Gastroesophageal sphincter (tissue), 4 donors: ENCODE measurements at regions not wholly inside any gene's neighbourhood (a gene's known extent, or its start where the extent isn't known, plus 50 kb on each side); places are given as distances from the start of the nearest gene placed in this dataset.

ENCODE experiments used
- ATAC-seq: fragments of 150-250 bp; one replicate; pipeline ENCODE4 v1.9.1; 2016; ENCODE audit warnings: mild to moderate bottlenecking, moderate library complexity
- H3K27ac ChIP-seq, 4 donors: fragments of 200-600 bp; sonication (generic) in 3 of 4; 1 replicate in 3 of 4; 2 replicates in 1 of 4; pipeline ENCODE4 v1.5.1; 2016 to 2019
- H3K27me3 ChIP-seq: fragments of 200-600 bp; sonication (generic); one replicate; pipeline ENCODE4 v1.5.1; 2019
- H3K36me3 ChIP-seq, 2 donors: fragments of 200-600 bp; sonication (generic); one replicate each; pipeline ENCODE4 v1.5.1; 2019; ENCODE audit warnings: control low read depth in 1 of 2
- H3K4me1 ChIP-seq, 3 donors: fragments of 200-600 bp; sonication (generic); 1 replicate in 2 of 3; 2 replicates in 1 of 3; pipeline ENCODE4 v1.5.1; 2016 to 2019; ENCODE audit warnings: control low read depth in 2 of 3
- H3K4me3 ChIP-seq, 2 donors: fragments of 200-600 bp; sonication (generic); one replicate each; pipeline ENCODE4 v1.5.1; 2019; ENCODE audit warnings: mild to moderate bottlenecking in 1 of 2, moderate library complexity in 1 of 2
- H3K9me3 ChIP-seq, 3 donors: fragments of 200-600 bp; sonication (generic); one replicate each; pipeline ENCODE4 v1.5.1; 2017 to 2019; ENCODE audit warnings: control low read depth in 2 of 3
- EP300 ChIP-seq: sonication (generic); formaldehyde crosslinking; IDR thresholded peaks from one replicate; pipeline ENCODE4 v1.6.1; 2017; ENCODE audit warnings: antibody characterized with exemption, mild to moderate bottlenecking
- POLR2A ChIP-seq, 2 donors: fragments of 450-650 bp; IDR thresholded peaks; one replicate each; pipeline ENCODE4 v1.6.1; 2017; ENCODE audit warnings: antibody characterized with exemption in 2 of 2, mild to moderate bottlenecking in 2 of 2, moderate library complexity in 1 of 2
- POLR2AphosphoS5 ChIP-seq: sonication (generic); formaldehyde crosslinking; IDR thresholded peaks from one replicate; pipeline ENCODE4 v1.6.1; 2017; ENCODE audit warnings: antibody characterized with exemption
- WGBS, 2 donors: methylation state at CpG; one replicate each; pipeline ENCODE4 v1.1.5; 2018; ENCODE audit warnings: low coverage in 1 of 2; 5-methylcytosine and 5-hydroxymethylcytosine counted together
- TF ChIP-seq, protein P1 (sequence below), 4 experiments: fragments of 200-600 bp in 2 of 4; fragments of 450-650 bp in 2 of 4; sonication (generic) in 1 of 4; IDR thresholded peaks; one replicate each; pipeline ENCODE4 v1.5.1; 2017 to 2019; ENCODE audit warnings: antibody characterized with exemption in 4 of 4, mild to moderate bottlenecking in 2 of 4, moderate library complexity in 2 of 4

DNA sequence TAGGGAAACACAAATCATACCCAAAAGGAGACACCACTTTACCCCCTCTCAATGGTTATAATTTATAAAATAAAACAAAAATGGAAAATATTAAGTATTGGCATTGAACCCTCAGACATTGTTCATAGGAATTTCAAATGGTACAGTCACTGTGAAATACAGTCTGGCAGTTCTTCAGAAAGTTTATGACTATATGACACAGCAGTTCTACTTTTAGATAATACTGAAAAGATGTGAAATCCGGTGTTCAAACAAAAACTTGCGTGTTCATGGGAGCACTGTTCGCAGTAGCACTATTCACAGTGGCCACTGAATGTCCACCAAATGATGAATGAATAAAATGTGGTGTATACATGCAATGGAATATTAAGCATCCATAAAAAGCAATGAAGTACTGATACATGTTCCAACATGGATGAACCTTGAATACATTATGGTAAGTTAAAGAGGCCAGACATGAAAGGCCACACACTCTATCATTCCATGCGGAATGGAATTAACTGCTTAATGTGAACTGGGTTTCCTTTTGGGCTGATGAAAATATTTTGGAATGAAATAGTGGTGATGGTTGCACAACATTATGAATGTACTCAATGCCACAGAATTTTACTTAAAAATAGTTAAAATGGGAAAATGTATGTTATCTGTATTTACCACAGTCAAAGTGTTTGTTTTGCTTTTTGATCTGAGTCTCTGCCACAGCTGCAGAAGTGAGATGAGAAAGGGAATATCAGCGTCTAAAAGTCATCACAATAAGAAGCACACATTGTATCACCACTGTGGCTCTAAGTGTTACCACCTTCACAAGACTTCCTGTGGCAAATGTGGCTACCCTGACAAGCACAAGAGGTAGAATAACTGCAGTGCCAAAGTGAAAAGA, 864.6 kb downstream of the SUCLG1 start:
- no peak overlapping the region for H3K4me3 ChIP-seq
- TF ChIP-seq, protein P1, sequence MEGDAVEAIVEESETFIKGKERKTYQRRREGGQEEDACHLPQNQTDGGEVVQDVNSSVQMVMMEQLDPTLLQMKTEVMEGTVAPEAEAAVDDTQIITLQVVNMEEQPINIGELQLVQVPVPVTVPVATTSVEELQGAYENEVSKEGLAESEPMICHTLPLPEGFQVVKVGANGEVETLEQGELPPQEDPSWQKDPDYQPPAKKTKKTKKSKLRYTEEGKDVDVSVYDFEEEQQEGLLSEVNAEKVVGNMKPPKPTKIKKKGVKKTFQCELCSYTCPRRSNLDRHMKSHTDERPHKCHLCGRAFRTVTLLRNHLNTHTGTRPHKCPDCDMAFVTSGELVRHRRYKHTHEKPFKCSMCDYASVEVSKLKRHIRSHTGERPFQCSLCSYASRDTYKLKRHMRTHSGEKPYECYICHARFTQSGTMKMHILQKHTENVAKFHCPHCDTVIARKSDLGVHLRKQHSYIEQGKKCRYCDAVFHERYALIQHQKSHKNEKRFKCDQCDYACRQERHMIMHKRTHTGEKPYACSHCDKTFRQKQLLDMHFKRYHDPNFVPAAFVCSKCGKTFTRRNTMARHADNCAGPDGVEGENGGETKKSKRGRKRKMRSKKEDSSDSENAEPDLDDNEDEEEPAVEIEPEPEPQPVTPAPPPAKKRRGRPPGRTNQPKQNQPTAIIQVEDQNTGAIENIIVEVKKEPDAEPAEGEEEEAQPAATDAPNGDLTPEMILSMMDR (IDR thresholded peaks at IDR 0.05), result no peak
- TF ChIP-seq POLR2AphosphoS5 (no peak), POLR2A (IDR thresholded peaks at IDR 0.05) (no peak), EP300 (no peak)
- H3K4me1 ChIP-seq, result no peaks in the 10 kb centered on the region
- no peaks in the 10 kb centered on the region for H3K27me3 ChIP-seq
- H3K36me3 ChIP-seq, result no peaks in the 10 kb centered on the region
- H3K9me3 ChIP-seq, result peaks cover 0 to 6% (median 0%) of the 10 kb centered on the region in 3 donors
- no peak overlapping the region for H3K27ac ChIP-seq
- WGBS, 2 donors, result 81 to 85% methylated on average over 5 of the region's 5 CpGs
- no peak for ATAC-seq

DNA sequence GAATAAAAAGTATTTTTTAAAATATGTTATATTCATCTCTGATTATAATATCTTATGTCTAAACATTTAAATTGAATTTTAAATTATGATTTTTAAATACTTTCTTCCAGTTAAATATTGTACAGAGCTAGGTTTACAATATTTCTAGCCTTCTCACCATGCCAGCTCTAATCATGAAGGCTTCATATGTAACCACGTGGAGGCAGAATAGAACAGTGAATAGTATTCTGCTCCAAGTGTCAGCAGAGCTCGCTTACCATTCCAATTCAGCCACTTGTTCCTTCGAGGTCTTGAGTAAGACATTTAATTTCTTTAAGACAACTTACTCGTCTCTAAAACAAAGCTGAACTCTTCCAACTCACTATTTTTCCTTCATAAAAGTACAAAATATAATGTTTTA, 871.8 kb downstream of the SUCLG1 start:
- TF ChIP-seq POLR2AphosphoS5, result no peak
- no peak for TF ChIP-seq EP300
- TF ChIP-seq, protein P1 (IDR thresholded peaks at IDR 0.05), result no peak
- TF ChIP-seq POLR2A (IDR thresholded peaks at IDR 0.05), result no peak
- 65 to 74% methylated on average over 4 of the region's 4 CpGs for WGBS, 2 donors
- no peaks in the 10 kb centered on the region for H3K27me3 ChIP-seq
- ATAC-seq, result no peak
- no peak overlapping the region for H3K27ac ChIP-seq
- H3K9me3 ChIP-seq, result peaks cover 0 to 4% (median 0%) of the 10 kb centered on the region in 3 donors
- no peaks in the 10 kb centered on the region for H3K4me1 ChIP-seq
- no peaks in the 10 kb centered on the region for H3K36me3 ChIP-seq
- no peak overlapping the region for H3K4me3 ChIP-seq

DNA sequence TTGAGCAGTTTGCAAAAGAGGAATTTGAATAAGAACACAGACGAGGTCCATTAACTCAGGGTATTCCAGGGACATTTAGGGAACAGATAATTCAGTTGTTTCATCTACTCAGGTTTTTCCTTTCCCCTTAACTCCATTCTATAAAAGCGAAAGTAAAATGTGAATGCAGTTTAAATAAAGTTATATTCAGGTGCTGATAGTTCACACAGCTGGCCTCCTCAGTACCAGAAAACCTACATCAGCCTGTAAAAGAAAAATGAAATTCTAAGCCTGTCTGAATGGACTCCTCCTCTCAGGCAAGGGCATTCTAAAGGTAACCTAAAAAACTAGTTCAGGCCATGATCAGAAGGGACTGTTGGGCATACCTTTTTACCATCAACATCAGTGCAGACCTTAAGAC, 873.8 kb downstream of the SUCLG1 start:
- Histone ChIP-seq H3K4me3 (no peak overlapping the region), H3K27ac (no peak overlapping the region), H3K27me3 (no peaks in the 10 kb centered on the region), H3K4me1 (no peaks in the 10 kb centered on the region), H3K9me3 (peaks cover 0 to 4% (median 0%) of the 10 kb centered on the region in 3 donors), H3K36me3 (no peaks in the 10 kb centered on the region)
- no peak for ATAC-seq
- no peak for TF ChIP-seq POLR2A (IDR thresholded peaks at IDR 0.05)
- TF ChIP-seq, protein P1 (IDR thresholded peaks at IDR 0.05), result no peak
- no peak for TF ChIP-seq POLR2AphosphoS5
- TF ChIP-seq EP300, result no peak
- WGBS, 2 donors, result 86% methylated on average over 2 of the region's 2 CpGs; no CpG with 5 or more reads in 1 of the 2 donors

DNA sequence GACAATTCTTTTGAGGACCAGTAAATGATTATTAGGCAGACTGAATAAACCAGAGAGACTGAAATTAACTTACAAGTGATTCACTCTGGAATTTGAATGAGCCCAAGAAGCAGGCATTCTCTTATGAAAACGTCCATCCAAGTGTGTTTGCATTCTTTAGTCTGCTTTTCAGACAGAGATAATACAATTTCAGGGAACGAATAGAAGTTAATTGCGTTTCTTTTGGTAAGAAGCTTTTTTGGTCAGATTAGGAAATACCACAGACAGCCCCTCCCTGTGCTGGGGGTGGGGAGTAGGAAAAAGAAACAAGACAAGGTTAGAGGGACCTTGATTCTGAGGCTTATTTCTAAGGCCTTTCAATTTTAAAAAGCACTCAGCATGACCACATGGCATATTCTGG, 874.4 kb downstream of the SUCLG1 start:
- ATAC-seq, result no peak
- Histone ChIP-seq H3K9me3 (peaks cover 0 to under 1% (median 0%) of the 10 kb centered on the region in 3 donors), H3K27me3 (no peaks in the 10 kb centered on the region), H3K27ac (no peak overlapping the region), H3K4me3 (no peak overlapping the region), H3K36me3 (no peaks in the 10 kb centered on the region), H3K4me1 (no peaks in the 10 kb centered on the region)
- 35 to 42% methylated on average over 2 to 3 of the region's 3 CpGs for WGBS, 2 donors
- TF ChIP-seq POLR2AphosphoS5, result no peak
- no peak for TF ChIP-seq EP300
- no peak for TF ChIP-seq POLR2A (IDR thresholded peaks at IDR 0.05)
- TF ChIP-seq, protein P1 (IDR thresholded peaks at IDR 0.05), result no peak

DNA sequence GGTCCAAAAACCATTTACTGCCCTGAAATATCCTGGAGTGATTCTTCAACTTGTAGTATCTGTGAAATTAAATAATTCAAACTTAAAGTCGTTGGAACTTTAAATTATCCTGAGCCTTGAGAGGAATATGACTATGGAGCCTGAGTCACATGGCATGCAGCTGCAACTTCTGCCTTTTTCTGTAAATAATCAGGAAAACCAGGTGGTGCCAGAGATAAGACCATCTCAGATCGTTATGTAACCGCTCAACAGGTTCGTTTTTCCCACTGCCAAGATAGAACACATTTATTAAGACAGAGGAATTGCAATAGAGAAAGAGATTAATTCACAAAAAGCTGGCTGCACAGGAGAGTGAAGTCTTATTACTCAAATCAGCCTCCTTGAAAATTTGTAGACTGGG, 876.5 kb downstream of the SUCLG1 start:
- H3K27ac ChIP-seq, result no peak overlapping the region
- WGBS, 2 donors, result 32 to 96% methylated on average over 3 to 4 of the region's 4 CpGs
- TF ChIP-seq POLR2AphosphoS5 (no peak), EP300 (no peak), POLR2A (IDR thresholded peaks at IDR 0.05) (no peak)
- TF ChIP-seq, protein P1 (IDR thresholded peaks at IDR 0.05), result no peak
- H3K27me3 ChIP-seq, result no peaks in the 10 kb centered on the region
- no peaks in the 10 kb centered on the region for H3K9me3 ChIP-seq
- no peaks in the 10 kb centered on the region for H3K4me1 ChIP-seq
- no peaks in the 10 kb centered on the region for H3K36me3 ChIP-seq
- no peak for ATAC-seq
- no peak overlapping the region for H3K4me3 ChIP-seq
